ENCODE measurements at regions not wholly inside any gene's neighbourhood (a gene's known extent, or its start where the extent isn't known, plus 50 kb on each side); places are given as distances from the start of the nearest gene placed in this dataset.

GRCh38 chr11:80317612-80318011 is 876.8 kb upstream of the TENM4 start:
- TF ChIP-seq CTCF (IDR thresholded peaks at IDR 0.05; ENCODE audit: low read depth, low read length), result no peak
- DNase-seq (ENCODE audit: extremely low read depth, low read depth), result no peak

GRCh38 chr11:80315200-80315599 is 874.4 kb upstream of the TENM4 start:
- no peak for DNase-seq (ENCODE audit: extremely low read depth, low read depth)

GRCh38 chr11:80309301-80309700 is 868.5 kb upstream of the TENM4 start:
- no peak for DNase-seq (ENCODE audit: extremely low read depth, low read depth)
- no peak for TF ChIP-seq CTCF (IDR thresholded peaks at IDR 0.05; ENCODE audit: low read depth, low read length)

More at GRCh38 chr11:80315200-80315599, 874.4 kb upstream of the TENM4 start:
- no peak for TF ChIP-seq CTCF (IDR thresholded peaks at IDR 0.05; ENCODE audit: low read depth, low read length)

- TF ChIP-seq CTCF (IDR thresholded peaks at IDR 0.05; ENCODE audit: low read depth, low read length), result no peak
- no peak for DNase-seq (ENCODE audit: extremely low read depth, low read depth)
These were observed 866.8 kb upstream of the TENM4 start for GRCh38 chr11:80307676-80308075.

- no peak for DNase-seq (ENCODE audit: extremely low read depth, low read depth)
- TF ChIP-seq CTCF (IDR thresholded peaks at IDR 0.05; ENCODE audit: low read depth, low read length), result no peak
These were observed 857.2 kb upstream of the TENM4 start for GRCh38 chr11:80297858-80298632.

DNA sequence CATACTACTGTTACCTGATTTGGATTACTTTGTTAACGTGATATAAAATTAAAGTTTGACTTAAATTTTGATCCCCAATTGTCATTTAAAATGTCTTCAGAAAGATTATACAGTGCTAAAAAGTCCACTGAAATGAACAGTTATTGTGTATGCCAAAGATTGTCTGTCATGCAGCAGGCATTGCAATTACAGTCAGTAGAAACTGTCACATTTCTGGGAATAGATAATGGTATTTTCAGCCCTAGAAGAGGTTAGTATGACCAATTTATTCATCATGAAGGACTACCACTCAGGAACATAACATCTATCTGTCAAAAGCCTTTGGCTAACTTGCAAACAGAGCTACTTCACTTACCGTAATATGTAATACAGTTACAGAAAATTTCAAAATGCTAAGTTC is 852.5 kb upstream of the TENM4 start:
- no peak for TF ChIP-seq CTCF (IDR thresholded peaks at IDR 0.05; ENCODE audit: low read depth, low read length)
- no peak for DNase-seq (ENCODE audit: extremely low read depth, low read depth)

- TF ChIP-seq CTCF (IDR thresholded peaks at IDR 0.05; ENCODE audit: low read depth, low read length), result no peak
These were observed 844.3 kb upstream of the TENM4 start for GRCh38 chr11:80284946-80285785.

More at GRCh38 chr11:80284946-80285785, 844.3 kb upstream of the TENM4 start:
- no peak for DNase-seq (ENCODE audit: extremely low read depth, low read depth)

Measured in AG09319 (cell line).